ENCODE measurements at regions not wholly inside any gene's neighbourhood (a gene's known extent, or its start where the extent isn't known, plus 50 kb on each side); places are given as distances from the start of the nearest gene placed in this dataset.
"Not testable (repeated sequence)": the region's sequence is repeated elsewhere in the genome, so short reads cannot be mapped to it uniquely, and the experiment has no call there.

- H3K4me3 ChIP-seq (ENCODE audit: low read length in 2 of 2); H3K4me1 ChIP-seq (ENCODE audit: control insufficient read depth, insufficient read depth, low read length); H3K36me3 ChIP-seq (ENCODE audit: control insufficient read depth in 2 of 2, insufficient read depth in 2 of 2, low read length in 2 of 2); H3K9me3 ChIP-seq (ENCODE audit: control insufficient read depth in 2 of 2, low read length in 2 of 2); H3K27ac ChIP-seq (ENCODE audit: low read length); H3K9ac ChIP-seq (ENCODE audit: low read length in 2 of 2); H3K27me3 ChIP-seq (ENCODE audit: control insufficient read depth in 1 of 2, insufficient read depth in 2 of 2, low read length in 2 of 2): not testable (repeated sequence)
These were observed 183.9 kb upstream of the IRF2BP2 start for GRCh38 chr1:234793924-234794323.

- H3K4me1 ChIP-seq (ENCODE audit: control insufficient read depth, insufficient read depth, low read length); H3K9ac ChIP-seq (ENCODE audit: low read length in 2 of 2); H3K9me3 ChIP-seq (ENCODE audit: control insufficient read depth in 2 of 2, low read length in 2 of 2); H3K4me3 ChIP-seq (ENCODE audit: low read length in 2 of 2); H3K27me3 ChIP-seq (ENCODE audit: control insufficient read depth in 1 of 2, insufficient read depth in 2 of 2, low read length in 2 of 2); H3K36me3 ChIP-seq (ENCODE audit: control insufficient read depth in 2 of 2, insufficient read depth in 2 of 2, low read length in 2 of 2); H3K27ac ChIP-seq (ENCODE audit: low read length): not testable (repeated sequence)
These were observed 182.4 kb upstream of the IRF2BP2 start for GRCh38 chr1:234792221-234792864.

GRCh38 chr1:234791615-234792014, 181.6 kb upstream of the IRF2BP2 start:
- not testable (repeated sequence) for H3K36me3 ChIP-seq (ENCODE audit: control insufficient read depth in 2 of 2, insufficient read depth in 2 of 2, low read length in 2 of 2); H3K4me3 ChIP-seq (ENCODE audit: low read length in 2 of 2); H3K27ac ChIP-seq (ENCODE audit: low read length); H3K4me1 ChIP-seq (ENCODE audit: control insufficient read depth, insufficient read depth, low read length); H3K9me3 ChIP-seq (ENCODE audit: control insufficient read depth in 2 of 2, low read length in 2 of 2); H3K9ac ChIP-seq (ENCODE audit: low read length in 2 of 2); H3K27me3 ChIP-seq (ENCODE audit: control insufficient read depth in 1 of 2, insufficient read depth in 2 of 2, low read length in 2 of 2)

GRCh38 chr1:234790333-234790732, 180.4 kb upstream of the IRF2BP2 start:
- not testable (repeated sequence) for H3K9ac ChIP-seq (ENCODE audit: low read length in 2 of 2); H3K9me3 ChIP-seq (ENCODE audit: control insufficient read depth in 2 of 2, low read length in 2 of 2); H3K36me3 ChIP-seq (ENCODE audit: control insufficient read depth in 2 of 2, insufficient read depth in 2 of 2, low read length in 2 of 2); H3K4me3 ChIP-seq (ENCODE audit: low read length in 2 of 2); H3K27me3 ChIP-seq (ENCODE audit: control insufficient read depth in 1 of 2, insufficient read depth in 2 of 2, low read length in 2 of 2); H3K4me1 ChIP-seq (ENCODE audit: control insufficient read depth, insufficient read depth, low read length); H3K27ac ChIP-seq (ENCODE audit: low read length)

- not testable (repeated sequence) for H3K4me1 ChIP-seq (ENCODE audit: control insufficient read depth, insufficient read depth, low read length); H3K4me3 ChIP-seq (ENCODE audit: low read length in 2 of 2); H3K27ac ChIP-seq (ENCODE audit: low read length); H3K9ac ChIP-seq (ENCODE audit: low read length in 2 of 2); H3K36me3 ChIP-seq (ENCODE audit: control insufficient read depth in 2 of 2, insufficient read depth in 2 of 2, low read length in 2 of 2); H3K27me3 ChIP-seq (ENCODE audit: control insufficient read depth in 1 of 2, insufficient read depth in 2 of 2, low read length in 2 of 2); H3K9me3 ChIP-seq (ENCODE audit: control insufficient read depth in 2 of 2, low read length in 2 of 2)
These were observed 177.1 kb upstream of the IRF2BP2 start for GRCh38 chr1:234787011-234787584.

- H3K9ac ChIP-seq (ENCODE audit: low read length in 2 of 2); H3K4me3 ChIP-seq (ENCODE audit: low read length in 2 of 2); H3K27ac ChIP-seq (ENCODE audit: low read length); H3K27me3 ChIP-seq (ENCODE audit: control insufficient read depth in 1 of 2, insufficient read depth in 2 of 2, low read length in 2 of 2); H3K4me1 ChIP-seq (ENCODE audit: control insufficient read depth, insufficient read depth, low read length); H3K36me3 ChIP-seq (ENCODE audit: control insufficient read depth in 2 of 2, insufficient read depth in 2 of 2, low read length in 2 of 2); H3K9me3 ChIP-seq (ENCODE audit: control insufficient read depth in 2 of 2, low read length in 2 of 2): not testable (repeated sequence)
These were observed 175.9 kb upstream of the IRF2BP2 start for GRCh38 chr1:234785922-234786321.

GRCh38 chr1:234785471-234785919, 175.5 kb upstream of the IRF2BP2 start:
- not testable (repeated sequence) for H3K27ac ChIP-seq (ENCODE audit: low read length); H3K36me3 ChIP-seq (ENCODE audit: control insufficient read depth in 2 of 2, insufficient read depth in 2 of 2, low read length in 2 of 2); H3K4me1 ChIP-seq (ENCODE audit: control insufficient read depth, insufficient read depth, low read length); H3K9ac ChIP-seq (ENCODE audit: low read length in 2 of 2); H3K9me3 ChIP-seq (ENCODE audit: control insufficient read depth in 2 of 2, low read length in 2 of 2); H3K4me3 ChIP-seq (ENCODE audit: low read length in 2 of 2)
- H3K27me3 ChIP-seq (ENCODE audit: control insufficient read depth in 1 of 2, insufficient read depth in 2 of 2, low read length in 2 of 2), result peaks cover 0 to 11% of the 10 kb centered on the region in 2 donors

- H3K36me3 ChIP-seq (ENCODE audit: control insufficient read depth in 2 of 2, insufficient read depth in 2 of 2, low read length in 2 of 2); H3K27ac ChIP-seq (ENCODE audit: low read length); H3K9ac ChIP-seq (ENCODE audit: low read length in 2 of 2); H3K4me3 ChIP-seq (ENCODE audit: low read length in 2 of 2); H3K4me1 ChIP-seq (ENCODE audit: control insufficient read depth, insufficient read depth, low read length); H3K9me3 ChIP-seq (ENCODE audit: control insufficient read depth in 2 of 2, low read length in 2 of 2): not testable (repeated sequence)
- peaks cover 0 to 18% of the 10 kb centered on the region in 2 donors for H3K27me3 ChIP-seq (ENCODE audit: control insufficient read depth in 1 of 2, insufficient read depth in 2 of 2, low read length in 2 of 2)
These were observed 174.1 kb upstream of the IRF2BP2 start for GRCh38 chr1:234784108-234784507.

GRCh38 chr1:234782791-234783190, 172.8 kb upstream of the IRF2BP2 start:
- Histone ChIP-seq H3K27me3 (ENCODE audit: control insufficient read depth in 1 of 2, insufficient read depth in 2 of 2, low read length in 2 of 2) (peaks cover 0 to 24% of the 10 kb centered on the region in 2 donors), H3K4me1 (ENCODE audit: control insufficient read depth, insufficient read depth, low read length) (peaks cover 8% of the 10 kb centered on the region), H3K4me3 (ENCODE audit: low read length in 2 of 2) (no peak overlapping the region), H3K36me3 (ENCODE audit: control insufficient read depth in 2 of 2, insufficient read depth in 2 of 2, low read length in 2 of 2) (no peaks in the 10 kb centered on the region), H3K9me3 (ENCODE audit: control insufficient read depth in 2 of 2, low read length in 2 of 2) (no peaks in the 10 kb centered on the region), H3K9ac (ENCODE audit: low read length in 2 of 2) (no peak overlapping the region), H3K27ac (ENCODE audit: low read length) (no peak overlapping the region)

- H3K9ac ChIP-seq (ENCODE audit: low read length in 2 of 2), result no peak overlapping the region
- H3K27me3 ChIP-seq (ENCODE audit: control insufficient read depth in 1 of 2, insufficient read depth in 2 of 2, low read length in 2 of 2), result peaks cover 0 to 24% of the 10 kb centered on the region in 2 donors
- H3K27ac ChIP-seq (ENCODE audit: low read length), result no peak overlapping the region
- no peak overlapping the region for H3K4me3 ChIP-seq (ENCODE audit: low read length in 2 of 2)
- no peaks in the 10 kb centered on the region for H3K36me3 ChIP-seq (ENCODE audit: control insufficient read depth in 2 of 2, insufficient read depth in 2 of 2, low read length in 2 of 2)
- no peaks in the 10 kb centered on the region for H3K9me3 ChIP-seq (ENCODE audit: control insufficient read depth in 2 of 2, low read length in 2 of 2)
- H3K4me1 ChIP-seq (ENCODE audit: control insufficient read depth, insufficient read depth, low read length), result peaks cover 8% of the 10 kb centered on the region
These were observed 172.2 kb upstream of the IRF2BP2 start for GRCh38 chr1:234782105-234782751.
